ENCODE measurements at regions not wholly inside any gene's neighbourhood (a gene's known extent, or its start where the extent isn't known, plus 50 kb on each side); places are given as distances from the start of the nearest gene placed in this dataset.

- no peaks in the 10 kb centered on the region for H3K9me3 Mint-ChIP-seq
- no peaks in the 10 kb centered on the region for H3K36me3 Mint-ChIP-seq (ENCODE audit: low read depth)
- no peak overlapping the region for H3K27ac Mint-ChIP-seq
- no peak for DNase-seq
- Histone ChIP-seq H3K27ac (ENCODE audit: low read depth, low read length) (no peak overlapping the region), H3K9ac (ENCODE audit: extremely low read depth, low read length, poor library complexity, severe bottlenecking) (no peak overlapping the region), H3K4me3 (ENCODE audit: low read length) (no peak overlapping the region), H3K4me1 (ENCODE audit: control insufficient read depth, insufficient read depth, low read length) (no peaks in the 10 kb centered on the region), H3K9me3 (ENCODE audit: control insufficient read depth, low read length) (no peaks in the 10 kb centered on the region), H3K27me3 (ENCODE audit: control insufficient read depth, insufficient read depth, low read length, poor library complexity, severe bottlenecking) (no peaks in the 10 kb centered on the region), H3K36me3 (ENCODE audit: control insufficient read depth, insufficient read depth, low read length) (no peaks in the 10 kb centered on the region)
- H3K4me1 Mint-ChIP-seq = peaks cover 5% of the 10 kb centered on the region
- WGBS, 2 experiments (ENCODE audit: insufficient coverage in 1 of 2, insufficient read length in 1 of 2) = 96% methylated on average over 4 to 6 of the region's 7 CpGs
- TF ChIP-seq, protein P1, sequence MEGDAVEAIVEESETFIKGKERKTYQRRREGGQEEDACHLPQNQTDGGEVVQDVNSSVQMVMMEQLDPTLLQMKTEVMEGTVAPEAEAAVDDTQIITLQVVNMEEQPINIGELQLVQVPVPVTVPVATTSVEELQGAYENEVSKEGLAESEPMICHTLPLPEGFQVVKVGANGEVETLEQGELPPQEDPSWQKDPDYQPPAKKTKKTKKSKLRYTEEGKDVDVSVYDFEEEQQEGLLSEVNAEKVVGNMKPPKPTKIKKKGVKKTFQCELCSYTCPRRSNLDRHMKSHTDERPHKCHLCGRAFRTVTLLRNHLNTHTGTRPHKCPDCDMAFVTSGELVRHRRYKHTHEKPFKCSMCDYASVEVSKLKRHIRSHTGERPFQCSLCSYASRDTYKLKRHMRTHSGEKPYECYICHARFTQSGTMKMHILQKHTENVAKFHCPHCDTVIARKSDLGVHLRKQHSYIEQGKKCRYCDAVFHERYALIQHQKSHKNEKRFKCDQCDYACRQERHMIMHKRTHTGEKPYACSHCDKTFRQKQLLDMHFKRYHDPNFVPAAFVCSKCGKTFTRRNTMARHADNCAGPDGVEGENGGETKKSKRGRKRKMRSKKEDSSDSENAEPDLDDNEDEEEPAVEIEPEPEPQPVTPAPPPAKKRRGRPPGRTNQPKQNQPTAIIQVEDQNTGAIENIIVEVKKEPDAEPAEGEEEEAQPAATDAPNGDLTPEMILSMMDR (conservative IDR thresholded peaks at IDR 0.05) = no peak
- no peaks in the 10 kb centered on the region for H3K27me3 Mint-ChIP-seq (ENCODE audit: insufficient read depth)
- no peak overlapping the region for H3K4me3 Mint-ChIP-seq
Observed at GRCh38 chr16:76777721-76778465, 413.1 kb upstream of the MON1B start.

- no peaks in the 10 kb centered on the region for H3K27me3 ChIP-seq (ENCODE audit: control insufficient read depth, insufficient read depth, low read length, poor library complexity, severe bottlenecking)
- H3K4me1 ChIP-seq (ENCODE audit: control insufficient read depth, insufficient read depth, low read length) = no peaks in the 10 kb centered on the region
- no peak overlapping the region for H3K27ac Mint-ChIP-seq
- no peak overlapping the region for H3K4me3 ChIP-seq (ENCODE audit: low read length)
- no peaks in the 10 kb centered on the region for H3K36me3 ChIP-seq (ENCODE audit: control insufficient read depth, insufficient read depth, low read length)
- no peaks in the 10 kb centered on the region for H3K27me3 Mint-ChIP-seq (ENCODE audit: insufficient read depth)
- no peaks in the 10 kb centered on the region for H3K9me3 ChIP-seq (ENCODE audit: control insufficient read depth, low read length)
- no peaks in the 10 kb centered on the region for H3K9me3 Mint-ChIP-seq
- TF ChIP-seq, protein P1 (conservative IDR thresholded peaks at IDR 0.05) = no peak
- H3K4me3 Mint-ChIP-seq = no peak overlapping the region
- H3K4me1 Mint-ChIP-seq = peaks cover 5% of the 10 kb centered on the region
- H3K36me3 Mint-ChIP-seq (ENCODE audit: low read depth) = no peaks in the 10 kb centered on the region
- DNase-seq = no peak
- no peak overlapping the region for H3K27ac ChIP-seq (ENCODE audit: low read depth, low read length)
- H3K9ac ChIP-seq (ENCODE audit: extremely low read depth, low read length, poor library complexity, severe bottlenecking) = no peak overlapping the region
Observed at GRCh38 chr16:76780556-76780955, 410.4 kb upstream of the MON1B start.

GRCh38 chr16:76784530-76784929 lies 406.5 kb upstream of the MON1B start:
- Mint-ChIP-seq H3K27ac (no peak overlapping the region), H3K9me3 (peaks cover 6% of the 10 kb centered on the region), H3K4me3 (no peak overlapping the region), H3K36me3 (ENCODE audit: low read depth) (no peaks in the 10 kb centered on the region), H3K27me3 (ENCODE audit: insufficient read depth) (no peaks in the 10 kb centered on the region), H3K4me1 (no peaks in the 10 kb centered on the region)
- TF ChIP-seq, protein P1 (conservative IDR thresholded peaks at IDR 0.05) = no peak
- Histone ChIP-seq H3K27me3 (ENCODE audit: control insufficient read depth, insufficient read depth, low read length, poor library complexity, severe bottlenecking) (no peaks in the 10 kb centered on the region), H3K27ac (ENCODE audit: low read depth, low read length) (no peak overlapping the region), H3K4me1 (ENCODE audit: control insufficient read depth, insufficient read depth, low read length) (no peaks in the 10 kb centered on the region), H3K36me3 (ENCODE audit: control insufficient read depth, insufficient read depth, low read length) (no peaks in the 10 kb centered on the region), H3K9ac (ENCODE audit: extremely low read depth, low read length, poor library complexity, severe bottlenecking) (no peak overlapping the region), H3K4me3 (ENCODE audit: low read length) (no peak overlapping the region), H3K9me3 (ENCODE audit: control insufficient read depth, low read length) (no peaks in the 10 kb centered on the region)
- no peak for DNase-seq
- 78 to 86% methylated on average over 4 to 5 of the region's 5 CpGs for WGBS, 2 experiments (ENCODE audit: insufficient coverage in 1 of 2, insufficient read length in 1 of 2)
